Iris pigment epithelial cell (primary cell): ENCODE measurements at regions not wholly inside any gene's neighbourhood (a gene's known extent, or its start where the extent isn't known, plus 50 kb on each side); places are given as distances from the start of the nearest gene placed in this dataset.
"Not testable (repeated sequence)": the region's sequence is repeated elsewhere in the genome, so short reads cannot be mapped to it uniquely, and the experiment has no call there.

Source experiments
- DNase-seq: peaks from one replicate; pipeline ENCODE4 v3.0.0-alpha.2; 2011; ENCODE audit warnings: low read depth

GRCh38 chr12:116327992-116328391 lies 50.5 kb upstream of the MED13L start:
- DNase-seq = not testable (repeated sequence)

- DNase-seq = no peak
Observed at GRCh38 chr12:116331876-116332275, 54.4 kb upstream of the MED13L start.

DNA sequence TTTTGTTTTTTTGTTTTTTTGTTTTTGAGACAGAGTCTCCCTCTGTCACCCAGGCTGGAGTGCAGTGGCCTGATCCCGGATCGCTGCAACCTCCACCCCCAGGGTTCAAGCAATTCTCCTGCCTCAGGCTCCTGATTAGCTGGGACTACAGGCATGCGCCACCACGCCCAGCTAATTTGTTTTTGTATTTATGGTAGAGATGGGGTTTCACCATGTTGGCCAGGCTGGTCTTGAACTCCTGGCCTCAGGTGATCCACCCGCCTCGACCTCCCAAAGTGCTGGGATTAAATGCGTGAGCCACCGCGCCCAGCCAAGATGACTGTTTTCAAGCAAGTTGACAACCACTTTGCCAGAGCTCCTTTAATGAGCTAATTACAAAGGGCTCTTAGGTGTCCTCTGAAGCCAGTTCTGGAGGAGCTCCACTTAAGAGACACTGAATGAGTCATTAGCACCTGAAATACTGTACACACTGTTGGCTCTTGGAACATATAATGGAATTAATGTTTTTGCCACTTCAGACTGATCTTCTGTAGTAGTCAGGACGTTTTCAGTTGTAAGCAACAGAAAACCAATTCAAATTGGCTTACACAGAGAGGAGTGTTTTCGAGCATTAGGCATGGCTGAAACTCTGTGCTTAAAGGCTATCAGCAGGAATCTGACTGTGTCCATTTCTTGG lies 55.4 kb upstream of the MED13L start:
- no peak for DNase-seq

GRCh38 chr12:116333402-116333801 lies 55.9 kb upstream of the MED13L start:
- no peak for DNase-seq

DNA sequence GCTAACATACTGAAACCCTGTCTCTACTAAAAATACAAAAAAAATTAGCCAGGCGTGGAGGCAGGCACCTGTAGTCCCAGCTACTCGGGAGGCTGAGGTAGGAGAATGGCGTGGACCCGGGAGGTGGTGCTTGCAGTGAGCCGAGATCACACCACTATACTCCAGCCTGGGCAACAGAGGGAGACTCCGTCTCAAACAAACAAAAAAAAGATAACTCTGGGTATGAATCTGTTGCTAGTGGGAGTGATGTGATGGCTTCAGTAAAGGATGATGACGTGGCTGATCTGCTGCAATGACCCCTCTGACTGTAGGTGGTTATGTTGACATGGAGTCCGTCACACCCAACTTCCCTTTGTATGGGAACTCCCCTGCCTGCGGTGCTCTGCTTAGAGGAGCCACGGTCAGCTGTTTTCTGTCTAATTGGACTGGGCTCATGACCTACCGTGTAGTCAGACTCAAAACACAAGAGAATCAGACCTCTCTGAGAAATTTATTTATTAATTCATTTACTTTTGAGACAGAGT lies 59.1 kb upstream of the MED13L start:
- peak; percentile 47 for DNase-seq

DNA sequence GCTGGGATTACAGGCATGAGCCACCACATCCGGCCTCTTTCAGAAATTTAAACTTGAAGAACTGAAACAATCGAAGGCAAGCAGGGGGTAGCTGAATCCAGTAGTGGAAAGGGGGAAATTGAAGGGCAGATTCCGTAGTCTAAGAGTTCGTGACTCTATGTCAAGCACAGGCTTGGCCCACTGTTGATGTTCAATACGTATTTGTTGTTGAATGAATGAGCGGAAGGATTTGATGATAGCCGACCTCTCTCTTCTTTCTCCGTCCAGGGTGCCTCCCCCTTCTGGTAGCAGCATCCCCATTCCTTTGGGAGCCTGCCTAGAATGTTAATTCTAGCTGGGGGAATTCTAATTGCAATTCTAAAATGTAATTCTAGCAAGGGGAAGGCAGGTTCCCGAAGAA lies 59.8 kb upstream of the MED13L start:
- DNase-seq = no peak

- no peak for DNase-seq
Observed at GRCh38 chr12:116338064-116338846, 60.8 kb upstream of the MED13L start.

DNA sequence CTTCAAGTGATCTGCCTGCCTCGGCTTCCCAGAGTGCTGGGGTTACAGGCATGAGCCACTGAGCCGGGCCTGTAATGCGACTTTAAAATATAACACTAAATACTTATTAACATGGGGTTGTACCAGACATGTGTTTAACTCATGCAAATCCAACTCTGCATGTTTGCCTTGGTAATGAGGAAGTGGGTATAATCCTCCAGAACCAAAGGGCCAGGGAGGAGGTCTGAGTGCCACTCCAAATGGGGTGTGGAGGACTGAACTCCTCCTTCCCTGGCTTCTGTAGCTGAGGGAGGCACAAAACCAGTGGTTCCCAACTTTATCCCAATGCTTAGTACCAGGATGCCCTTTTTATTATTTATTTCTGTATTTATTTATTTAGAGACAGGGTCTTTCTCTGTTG lies 61.6 kb upstream of the MED13L start:
- DNase-seq = no peak

DNA sequence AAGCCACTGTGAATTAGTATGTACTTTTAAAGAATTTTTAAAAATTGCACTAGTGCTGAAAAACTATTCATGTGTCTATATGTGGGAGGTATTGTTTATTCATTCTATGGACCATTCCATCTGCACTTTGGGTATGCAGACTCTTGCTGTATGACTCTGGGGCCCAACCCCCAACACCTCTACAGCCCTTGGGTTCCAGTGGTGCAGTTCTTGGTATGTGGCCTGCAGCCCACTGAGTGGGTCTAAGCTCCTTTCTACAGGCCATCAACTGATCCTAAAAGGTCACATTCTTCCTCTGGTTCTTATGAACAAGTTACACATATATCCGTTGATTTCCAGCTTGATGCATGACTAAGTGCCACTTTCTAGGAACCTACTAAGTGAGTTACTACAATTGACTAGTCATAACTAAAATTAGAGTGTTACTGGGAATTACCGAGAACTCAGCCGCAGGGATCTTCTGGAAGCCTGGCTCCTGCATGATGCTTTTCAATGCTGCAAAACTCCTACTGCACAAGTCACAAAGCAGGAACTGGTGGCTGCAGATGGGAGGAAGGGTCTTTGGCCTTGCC lies 62.4 kb upstream of the MED13L start:
- DNase-seq = peak; percentile 34

GRCh38 chr12:116343331-116343884 lies 65.9 kb upstream of the MED13L start:
- no peak for DNase-seq

- DNase-seq = peak; percentile 41
Observed at GRCh38 chr12:116346222-116346621, 68.7 kb upstream of the MED13L start.

GRCh38 chr12:116346741-116347140 lies 69.2 kb upstream of the MED13L start:
- DNase-seq = peak; percentile 85

DNA sequence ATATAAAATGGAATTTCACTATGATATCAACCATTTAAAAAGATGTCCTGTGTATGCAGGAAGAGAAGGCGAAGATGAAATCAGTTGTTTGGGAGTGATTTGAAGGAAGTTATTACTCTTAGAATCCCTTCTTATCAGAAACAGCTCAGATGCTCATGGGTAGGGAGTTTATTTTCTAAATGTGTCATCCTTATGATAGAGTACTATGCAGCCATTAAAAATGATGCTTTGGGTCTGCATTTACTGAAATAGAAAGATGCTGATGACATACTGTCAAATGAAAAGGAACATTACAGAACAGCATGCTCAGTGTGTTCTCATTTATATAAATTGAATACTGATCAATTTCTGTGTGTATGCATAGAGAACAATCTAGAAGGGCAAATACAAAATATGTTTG lies 69.8 kb upstream of the MED13L start:
- DNase-seq = no peak

- no peak for DNase-seq
Observed at GRCh38 chr12:116352315-116352835, 74.9 kb upstream of the MED13L start.

DNA sequence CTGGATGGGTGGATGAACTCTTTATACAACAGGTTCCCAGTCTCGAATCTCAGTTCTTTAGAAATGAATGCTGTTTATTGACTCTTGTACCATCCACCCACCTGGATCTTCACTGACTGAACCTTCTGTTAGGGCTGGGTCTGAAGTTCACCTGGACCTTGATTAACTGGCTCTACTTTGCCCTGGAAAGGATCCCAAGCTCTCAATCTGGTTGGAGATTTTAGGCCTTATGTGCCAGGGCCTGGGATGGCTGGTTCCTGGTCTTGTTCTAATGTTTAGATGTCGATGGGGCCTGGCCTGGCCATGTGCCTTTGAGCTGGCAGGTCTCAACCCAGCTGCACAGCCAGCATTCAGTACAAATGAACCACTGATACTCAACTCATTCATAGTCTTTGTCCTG lies 76.5 kb upstream of the MED13L start:
- no peak for DNase-seq

DNA sequence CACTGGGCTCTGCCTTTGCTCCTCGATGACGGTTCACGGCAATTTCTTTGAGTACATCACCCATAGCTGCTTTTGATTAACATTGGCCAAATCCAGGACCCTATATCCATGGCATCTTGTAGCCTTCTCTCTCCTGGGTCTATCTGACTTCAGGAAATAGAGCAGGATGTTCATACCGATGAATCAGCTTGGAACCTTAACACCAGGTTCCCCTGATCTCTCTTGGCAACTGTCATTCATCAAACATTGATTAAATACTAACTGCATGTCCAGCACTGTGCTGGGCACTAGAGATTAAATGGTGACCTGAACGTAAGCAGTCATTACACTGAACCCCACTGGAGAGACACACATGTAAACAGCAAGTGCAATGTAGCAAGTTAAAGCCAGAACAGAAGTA lies 77.0 kb upstream of the MED13L start:
- no peak for DNase-seq

GRCh38 chr12:116354950-116355783 lies 77.7 kb upstream of the MED13L start:
- DNase-seq = no peak

- DNase-seq = no peak
Observed at GRCh38 chr12:116358536-116358892, 81.0 kb upstream of the MED13L start.

GRCh38 chr12:116358893-116359761 lies 81.6 kb upstream of the MED13L start:
- DNase-seq = peak; percentile 98

DNA sequence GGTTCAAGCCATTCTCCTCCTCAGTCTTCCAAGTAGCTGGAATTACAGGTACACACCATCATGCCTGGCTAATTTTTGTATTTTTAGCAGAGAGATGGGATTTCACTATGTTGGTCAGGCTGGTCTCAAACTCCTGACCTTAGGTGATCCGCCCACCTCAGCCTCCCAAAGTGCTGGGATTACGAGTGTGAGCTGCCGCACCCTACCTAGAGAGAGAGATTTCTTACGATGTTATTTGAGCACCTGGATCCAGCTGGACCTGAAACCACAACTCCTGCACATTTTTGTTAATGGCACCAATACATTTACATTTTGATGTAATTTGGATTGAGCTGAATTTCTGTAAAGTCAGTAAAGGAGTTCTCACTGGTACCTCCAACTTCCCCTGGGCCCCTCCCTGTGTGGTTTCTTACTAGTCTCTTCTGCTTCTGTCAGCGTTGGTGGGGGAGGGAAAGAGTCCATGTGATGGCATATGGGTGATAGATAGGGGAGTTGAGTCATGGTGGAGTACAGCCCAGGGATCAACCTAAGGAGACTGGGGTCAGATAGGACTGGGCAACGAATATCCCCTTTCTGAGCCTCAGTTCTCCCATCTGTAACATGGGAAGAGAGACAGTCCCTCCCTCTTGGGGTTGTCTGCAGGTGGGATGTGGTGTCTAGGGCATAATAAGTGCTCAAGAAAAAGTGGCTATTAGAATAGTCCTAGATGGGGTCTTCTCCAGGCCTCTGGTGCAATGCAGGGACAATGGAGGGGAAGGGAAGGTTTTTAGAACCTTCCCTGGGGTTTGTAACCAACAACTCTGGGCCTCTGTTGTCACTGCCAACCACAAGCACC lies 83.3 kb upstream of the MED13L start:
- DNase-seq = no peak
